GM12864 (cell line): ENCODE measurements at regions not wholly inside any gene's neighbourhood (a gene's known extent, or its start where the extent isn't known, plus 50 kb on each side); places are given as distances from the start of the nearest gene placed in this dataset.

ENCODE experiments used
- DNase-seq: peaks from one replicate; pipeline ENCODE4 v3.0.0-alpha.2; 2011; ENCODE audit warnings: low read depth
- H3K4me3 ChIP-seq: 2 replicates; pipeline ENCODE4 v1.5.1; 2011; ENCODE audit warnings: mild to moderate bottlenecking, low read depth, low read length, control low read depth
- CTCF ChIP-seq: IDR thresholded peaks from 2 replicates; pipeline ENCODE4 v1.5.1; 2011; ENCODE audit warnings: low read depth, mild to moderate bottlenecking, moderate library complexity, low read length, control low read depth, inconsistent platforms; ENCODE audit errors: missing control alignments

GRCh38 chr2:129910446-129911362 is 68.8 kb upstream of the RAB6C start:
- TF ChIP-seq CTCF = no peak

GRCh38 chr2:129911363-129912065 is 68.0 kb upstream of the RAB6C start:
- no peak for DNase-seq

More at GRCh38 chr2:129910446-129911362, 68.8 kb upstream of the RAB6C start:
- no peak for DNase-seq
- H3K4me3 ChIP-seq = no peak overlapping the region

GRCh38 chr2:129912066-129912820 is 67.2 kb upstream of the RAB6C start:
- no peak for TF ChIP-seq CTCF

More at GRCh38 chr2:129911363-129912065, 68.0 kb upstream of the RAB6C start:
- no peak for TF ChIP-seq CTCF
- H3K4me3 ChIP-seq = no peak overlapping the region

GRCh38 chr2:129912871-129913694 is 66.4 kb upstream of the RAB6C start:
- no peak overlapping the region for H3K4me3 ChIP-seq
- TF ChIP-seq CTCF = no peak
- DNase-seq = no peak

More at GRCh38 chr2:129912066-129912820, 67.2 kb upstream of the RAB6C start:
- no peak for DNase-seq
- no peak overlapping the region for H3K4me3 ChIP-seq

- no peak for DNase-seq
- TF ChIP-seq CTCF = no peak
- H3K4me3 ChIP-seq = no peak overlapping the region
Measured at GRCh38 chr2:129913695-129914495, 65.6 kb upstream of the RAB6C start.
